WTC11 (cell line): ENCODE measurements at regions not wholly inside any gene's neighbourhood (a gene's known extent, or its start where the extent isn't known, plus 50 kb on each side); places are given as distances from the start of the nearest gene placed in this dataset.
"Not testable (repeated sequence)": the region's sequence is repeated elsewhere in the genome, so short reads cannot be mapped to it uniquely, and the experiment has no call there.

Experiments used
- ATAC-seq: fragments of 200-7000 bp; cut with Tn5 transposase; 2 replicates; pipeline ENCODE4 v1.10.0; 2021; ENCODE audit warnings: mild to moderate bottlenecking, moderate library complexity
- CTCF ChIA-PET: fragments of 300-600 bp; sonication (Branson Sonifier 250); formaldehyde crosslinking; loops from one replicate; lab custom pipeline; 2021; ENCODE audit warnings: antibody characterized with exemption; lab: Charles Lee
- POLR2A ChIA-PET: fragments of 350-600 bp; sonication (Branson Sonifier 250); formaldehyde crosslinking; loops from one replicate; lab custom pipeline; 2021; ENCODE audit warnings: antibody characterized with exemption; lab: Charles Lee
- DNase-seq: peaks from one replicate; pipeline ENCODE4 v3.0.0; 2021; ENCODE audit warnings: low spot score
- H3K27ac Mint-ChIP-seq: 2 replicates; pipeline ENCODE4 v1.8.0; 2021; ENCODE audit warnings: mixed read lengths
- H3K27me3 Mint-ChIP-seq: 2 replicates; pipeline ENCODE4 v1.8.0; 2021; ENCODE audit warnings: low read depth, mild to moderate bottlenecking, moderate library complexity, mixed read lengths
- H3K36me3 Mint-ChIP-seq: 2 replicates; pipeline ENCODE4 v1.8.0; 2021; ENCODE audit warnings: mixed read lengths
- H3K4me1 Mint-ChIP-seq: 2 replicates; pipeline ENCODE4 v1.8.0; 2022; ENCODE audit warnings: mixed read lengths
- H3K4me3 Mint-ChIP-seq: 2 replicates; pipeline ENCODE4 v1.8.0; 2021; ENCODE audit warnings: mild to moderate bottlenecking, moderate library complexity, mixed read lengths
- H3K9me3 Mint-ChIP-seq: 2 replicates; pipeline ENCODE4 v1.8.0; 2021; ENCODE audit warnings: mixed read lengths
- CDX4 ChIP-seq: fragments of 250-450 bp; sonication (Bioruptor Pico); IDR thresholded peaks from 2 replicates; pipeline ENCODE4 v1.9.0; 2021; ENCODE audit warnings: moderate library complexity, mild to moderate bottlenecking, inconsistent platforms, borderline replicate concordance
- E2F1 ChIP-seq: sonication (generic); formaldehyde crosslinking; IDR thresholded peaks from 2 replicates; pipeline ENCODE4 v1.8.0; 2022; ENCODE audit warnings: mild to moderate bottlenecking, missing genetic modification reagents
- ERG ChIP-seq: fragments of 250-450 bp; sonication (Bioruptor Pico); IDR thresholded peaks from 2 replicates; pipeline ENCODE4 v1.8.0; 2021; ENCODE audit warnings: mild to moderate bottlenecking
- MAX ChIP-seq: sonication (generic); formaldehyde crosslinking; IDR thresholded peaks from 2 replicates; pipeline ENCODE4 v1.8.0; 2022; ENCODE audit warnings: mild to moderate bottlenecking, missing genetic modification reagents
- MLX ChIP-seq: sonication (generic); formaldehyde crosslinking; IDR thresholded peaks from 2 replicates; pipeline ENCODE4 v1.8.1; 2023; ENCODE audit warnings: mild to moderate bottlenecking, missing genetic modification reagents, moderate library complexity
- NFYB ChIP-seq: sonication (generic); formaldehyde crosslinking; conservative IDR thresholded peaks from 2 replicates; pipeline ENCODE4 v1.8.0; 2022; ENCODE audit warnings: low read depth, missing genetic modification reagents
- PRRX2 ChIP-seq: fragments of 250-450 bp; sonication (Bioruptor Pico); IDR thresholded peaks from 2 replicates; pipeline ENCODE4 v1.8.0; 2021; ENCODE audit warnings: mild to moderate bottlenecking
- SMAD3 ChIP-seq: sonication (generic); formaldehyde crosslinking; IDR thresholded peaks from 2 replicates; pipeline ENCODE4 v1.8.0; 2022; ENCODE audit warnings: missing genetic modification reagents, mild to moderate bottlenecking, borderline replicate concordance
- ZMAT4 ChIP-seq: fragments of 250-450 bp; sonication (Bioruptor Pico); IDR thresholded peaks from 2 replicates; pipeline ENCODE4 v1.9.0; 2021; ENCODE audit warnings: mild to moderate bottlenecking
- ZNF263 ChIP-seq: sonication (generic); formaldehyde crosslinking; IDR thresholded peaks from 2 replicates; pipeline ENCODE4 v1.8.1; 2022; ENCODE audit warnings: low read depth, mild to moderate bottlenecking, moderate library complexity, missing genetic modification reagents
- ZNF425 ChIP-seq: fragments of 250-450 bp; sonication (Bioruptor Pico); conservative IDR thresholded peaks from 2 replicates; pipeline ENCODE4 v1.9.0; 2021; ENCODE audit warnings: mild to moderate bottlenecking
- ZNF512 ChIP-seq: sonication (generic); formaldehyde crosslinking; IDR thresholded peaks from 2 replicates; pipeline ENCODE4 v1.8.1; 2022; ENCODE audit warnings: missing genetic modification reagents, borderline replicate concordance
- ZNF671 ChIP-seq: fragments of 250-450 bp; sonication (Bioruptor Pico); IDR thresholded peaks from 2 replicates; pipeline ENCODE4 v1.8.0; 2021; ENCODE audit warnings: mild to moderate bottlenecking

GRCh38 chr13:80523134-80523533 lies 182.2 kb upstream of the SPRY2 start (continued):
- TF ChIP-seq ZNF425 (CRISPR knock-in tag) (no peak), NFYB (CRISPR knock-in tag) (no peak), E2F1 (CRISPR knock-in tag) (no peak), MLX (no peak), ZNF671 (no peak), PRRX2 (no peak), ZMAT4 (CRISPR knock-in tag) (no peak)

GRCh38 chr13:80522463-80522862 lies 181.5 kb upstream of the SPRY2 start:
- H3K27me3 Mint-ChIP-seq, H3K9me3 Mint-ChIP-seq, DNase-seq, CTCF ChIA-PET, H3K4me1 Mint-ChIP-seq, H3K27ac Mint-ChIP-seq, POLR2A ChIA-PET, H3K4me3 Mint-ChIP-seq, ATAC-seq, H3K36me3 Mint-ChIP-seq: not testable (repeated sequence)

GRCh38 chr13:80516818-80517348 lies 176.0 kb upstream of the SPRY2 start:
- CTCF ChIA-PET: no interaction called here
- peaks cover 22% of the 10 kb centered on the region for H3K36me3 Mint-ChIP-seq
- no peak overlapping the region for H3K4me3 Mint-ChIP-seq
- H3K27ac Mint-ChIP-seq: no peak overlapping the region
- ATAC-seq (no peak), DNase-seq (no peak)
- H3K27me3 Mint-ChIP-seq: no peaks in the 10 kb centered on the region
- POLR2A ChIA-PET: no interaction called here
- peaks cover 32% of the 10 kb centered on the region for H3K9me3 Mint-ChIP-seq
- H3K4me1 Mint-ChIP-seq: no peaks in the 10 kb centered on the region
- TF ChIP-seq SMAD3 (CRISPR knock-in tag) (no peak), ZNF263 (CRISPR knock-in tag) (no peak), CDX4 (CRISPR knock-in tag) (no peak), MAX (CRISPR knock-in tag) (no peak), ZNF512 (CRISPR knock-in tag) (no peak), ERG (CRISPR knock-in tag) (no peak)
